ENCODE measurements at regions not wholly inside any gene's neighbourhood (a gene's known extent, or its start where the extent isn't known, plus 50 kb on each side); places are given as distances from the start of the nearest gene placed in this dataset.
"Not testable (repeated sequence)": the region's sequence is repeated elsewhere in the genome, so short reads cannot be mapped to it uniquely, and the experiment has no call there.

GRCh38 chr4:59748433-59748832 lies 1451.7 kb upstream of the ADGRL3 start:
- DNase-seq: no peak

GRCh38 chr4:59759082-59759825 lies 1440.9 kb upstream of the ADGRL3 start:
- no peak for DNase-seq

- DNase-seq: no peak
Measured at GRCh38 chr4:59762344-59762743, 1437.8 kb upstream of the ADGRL3 start.

- DNase-seq: no peak
Measured at GRCh38 chr4:59770601-59771264, 1429.4 kb upstream of the ADGRL3 start.

GRCh38 chr4:59772641-59773139 lies 1427.4 kb upstream of the ADGRL3 start:
- DNase-seq: no peak

- DNase-seq: not testable (repeated sequence)
Measured at GRCh38 chr4:59780271-59780670, 1419.9 kb upstream of the ADGRL3 start.

GRCh38 chr4:59805176-59805575 lies 1395.0 kb upstream of the ADGRL3 start:
- DNase-seq: no peak

- no peak for DNase-seq
Measured at GRCh38 chr4:59814402-59815010, 1385.6 kb upstream of the ADGRL3 start.

GRCh38 chr4:59818656-59819055 lies 1381.5 kb upstream of the ADGRL3 start:
- no peak for DNase-seq

- DNase-seq: no peak
Measured at GRCh38 chr4:59823311-59823710, 1376.8 kb upstream of the ADGRL3 start.

GRCh38 chr4:59825104-59825503 lies 1375.0 kb upstream of the ADGRL3 start:
- DNase-seq: no peak

GRCh38 chr4:59831746-59832145 lies 1368.4 kb upstream of the ADGRL3 start:
- no peak for DNase-seq

- DNase-seq: no peak
Measured at GRCh38 chr4:59834943-59835342, 1365.2 kb upstream of the ADGRL3 start.

- no peak for DNase-seq
Measured at GRCh38 chr4:59837751-59838150, 1362.4 kb upstream of the ADGRL3 start.

- no peak for DNase-seq
Measured at GRCh38 chr4:59838236-59838635, 1361.9 kb upstream of the ADGRL3 start.

- no peak for DNase-seq
Measured at GRCh38 chr4:59841698-59842097, 1358.4 kb upstream of the ADGRL3 start.

- no peak for DNase-seq
Measured at GRCh38 chr4:59848457-59848856, 1351.7 kb upstream of the ADGRL3 start.

- DNase-seq: no peak
Measured at GRCh38 chr4:59855630-59856352, 1344.3 kb upstream of the ADGRL3 start.

GRCh38 chr4:59869056-59869455 lies 1331.1 kb upstream of the ADGRL3 start:
- DNase-seq: no peak

- DNase-seq: no peak
Measured at GRCh38 chr4:59869559-59869958, 1330.6 kb upstream of the ADGRL3 start.

GRCh38 chr4:59881632-59882031 lies 1318.5 kb upstream of the ADGRL3 start:
- no peak for DNase-seq

GRCh38 chr4:59904331-59904730 lies 1295.8 kb upstream of the ADGRL3 start:
- no peak for DNase-seq

- no peak for DNase-seq
Measured at GRCh38 chr4:59920416-59920815, 1279.7 kb upstream of the ADGRL3 start.
